ENCODE measurements at regions not wholly inside any gene's neighbourhood (a gene's known extent, or its start where the extent isn't known, plus 50 kb on each side); places are given as distances from the start of the nearest gene placed in this dataset.

DNA sequence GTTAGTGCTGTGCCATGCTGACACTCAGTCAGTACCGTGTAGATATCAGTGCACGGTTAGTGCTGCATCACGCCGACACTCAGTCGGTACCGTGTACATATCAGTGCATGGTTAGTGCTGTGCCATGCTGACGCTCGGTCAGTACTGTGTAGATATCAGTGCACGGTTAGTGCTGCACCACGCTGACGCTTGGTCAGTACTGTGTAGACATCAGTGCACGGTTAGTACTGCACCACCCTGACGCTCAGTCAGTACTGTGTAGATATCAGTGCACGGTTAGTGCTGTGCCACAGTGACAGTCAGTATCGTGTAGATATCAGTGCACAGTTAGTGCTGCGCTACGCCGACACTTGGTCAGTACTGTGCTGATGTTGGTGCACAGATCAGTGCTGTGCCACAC lies 102.8 kb upstream of the ZNF469 start:
- TF ChIP-seq POLR2A (IDR thresholded peaks at IDR 0.05) (no peak), EP300 (IDR thresholded peaks at IDR 0.05) (no peak)
